ENCODE measurements at regions not wholly inside any gene's neighbourhood (a gene's known extent, or its start where the extent isn't known, plus 50 kb on each side); places are given as distances from the start of the nearest gene placed in this dataset.

DNA sequence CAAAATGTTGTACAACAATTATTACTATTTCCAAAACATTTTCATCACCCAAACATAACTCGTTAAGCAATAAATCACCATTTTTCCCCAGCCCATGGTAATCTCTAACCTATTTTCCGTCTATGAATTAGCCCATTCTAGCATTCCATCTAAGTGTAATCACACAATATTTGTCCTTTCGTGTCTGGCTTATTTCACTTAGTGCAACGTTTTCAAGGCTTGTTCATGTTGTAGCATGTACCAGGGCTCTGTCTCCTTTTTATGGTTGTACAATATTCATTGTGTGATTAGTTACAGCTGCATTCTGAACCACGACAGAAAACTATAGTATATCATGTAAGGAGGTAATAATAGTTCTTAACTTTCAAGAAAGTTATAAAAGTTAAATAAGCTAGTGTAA, 656.0 kb upstream of the HS3ST1 start:
- BruUV-seq (replicated peaks), result no TSS peak
- CTCF ChIA-PET, result no interaction called here
- Histone ChIP-seq H3K4me1 (replicated peaks; ENCODE audit: insufficient read depth) (no peaks in the 10 kb centered on the region), H3K9me2 (ENCODE audit: insufficient read depth) (no peaks in the 10 kb centered on the region), H3K79me2 (ENCODE audit: low read depth) (no peaks in the 10 kb centered on the region), H3F3A (ENCODE audit: insufficient read depth, low read depth) (no peaks in the 10 kb centered on the region), H3K36me3 (ENCODE audit: low read depth) (no peaks in the 10 kb centered on the region), H2AFZ (no peak overlapping the region), H3K27ac (no peak overlapping the region), H4K20me1 (ENCODE audit: insufficient read depth) (no peaks in the 10 kb centered on the region), H3K9me3 (ENCODE audit: insufficient read depth, low read depth) (no peaks in the 10 kb centered on the region), H3K27me3 (ENCODE audit: insufficient read depth, low read depth) (no peaks in the 10 kb centered on the region), H3K4me2 (no peak overlapping the region), H3K4me3 (no peak overlapping the region)
- intact Hi-C loops (cut with micrococcal nuclease; ENCODE audit: unreplicated experiment), result no loop called here
- POLR2A ChIA-PET (ENCODE audit: unreplicated experiment), result no interaction called here
- DNase-seq, result no peak
- TF ChIP-seq, protein P1, sequence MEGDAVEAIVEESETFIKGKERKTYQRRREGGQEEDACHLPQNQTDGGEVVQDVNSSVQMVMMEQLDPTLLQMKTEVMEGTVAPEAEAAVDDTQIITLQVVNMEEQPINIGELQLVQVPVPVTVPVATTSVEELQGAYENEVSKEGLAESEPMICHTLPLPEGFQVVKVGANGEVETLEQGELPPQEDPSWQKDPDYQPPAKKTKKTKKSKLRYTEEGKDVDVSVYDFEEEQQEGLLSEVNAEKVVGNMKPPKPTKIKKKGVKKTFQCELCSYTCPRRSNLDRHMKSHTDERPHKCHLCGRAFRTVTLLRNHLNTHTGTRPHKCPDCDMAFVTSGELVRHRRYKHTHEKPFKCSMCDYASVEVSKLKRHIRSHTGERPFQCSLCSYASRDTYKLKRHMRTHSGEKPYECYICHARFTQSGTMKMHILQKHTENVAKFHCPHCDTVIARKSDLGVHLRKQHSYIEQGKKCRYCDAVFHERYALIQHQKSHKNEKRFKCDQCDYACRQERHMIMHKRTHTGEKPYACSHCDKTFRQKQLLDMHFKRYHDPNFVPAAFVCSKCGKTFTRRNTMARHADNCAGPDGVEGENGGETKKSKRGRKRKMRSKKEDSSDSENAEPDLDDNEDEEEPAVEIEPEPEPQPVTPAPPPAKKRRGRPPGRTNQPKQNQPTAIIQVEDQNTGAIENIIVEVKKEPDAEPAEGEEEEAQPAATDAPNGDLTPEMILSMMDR (conservative IDR thresholded peaks at IDR 0.05), result no peak
- TF ChIP-seq EZH2 (IDR thresholded peaks at IDR 0.05; ENCODE audit: low read depth), result no peak

DNA sequence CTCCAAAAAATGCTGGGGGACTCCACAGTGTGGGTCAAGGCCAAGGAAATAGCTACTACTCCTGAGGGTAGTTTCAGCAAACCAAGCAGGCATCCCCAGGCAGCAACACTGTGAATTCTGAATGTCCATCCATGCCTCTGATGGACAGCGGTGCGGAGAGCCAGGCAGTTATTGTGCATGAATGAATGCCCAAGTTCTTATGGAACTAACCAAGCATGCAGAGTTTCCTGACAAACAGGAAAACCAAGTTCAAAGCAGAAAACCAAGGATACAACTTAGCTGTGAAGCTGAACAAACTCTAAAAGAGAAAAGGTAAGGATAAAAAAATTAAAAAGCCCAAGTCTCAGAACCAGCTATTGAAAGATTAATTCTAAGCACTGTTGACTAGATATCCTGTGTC, 642.6 kb upstream of the HS3ST1 start:
- ChIA-PET CTCF (no interaction called here), POLR2A (ENCODE audit: unreplicated experiment) (interaction anchor here (0.5 kb wide), 1 partner anchor 11 kb away, joined by 3 read pairs; no protein-coding TSS in a partner anchor)
- Histone ChIP-seq H3K79me2 (ENCODE audit: low read depth) (no peaks in the 10 kb centered on the region), H3K27me3 (ENCODE audit: insufficient read depth, low read depth) (no peaks in the 10 kb centered on the region), H3F3A (ENCODE audit: insufficient read depth, low read depth) (no peaks in the 10 kb centered on the region), H3K9me2 (ENCODE audit: insufficient read depth) (no peaks in the 10 kb centered on the region), H2AFZ (no peak overlapping the region), H3K4me3 (no peak overlapping the region), H3K36me3 (ENCODE audit: low read depth) (no peaks in the 10 kb centered on the region), H3K4me2 (no peak overlapping the region), H3K9me3 (ENCODE audit: insufficient read depth, low read depth) (no peaks in the 10 kb centered on the region), H3K27ac (no peak overlapping the region), H3K4me1 (replicated peaks; ENCODE audit: insufficient read depth) (no peaks in the 10 kb centered on the region), H4K20me1 (ENCODE audit: insufficient read depth) (no peaks in the 10 kb centered on the region)
- no TSS peak for BruUV-seq (replicated peaks)
- DNase-seq, result no peak
- intact Hi-C loops (cut with micrococcal nuclease; ENCODE audit: unreplicated experiment), result no loop called here
- TF ChIP-seq EZH2 (IDR thresholded peaks at IDR 0.05; ENCODE audit: low read depth), result no peak
- TF ChIP-seq, protein P1 (conservative IDR thresholded peaks at IDR 0.05), result no peak

DNA sequence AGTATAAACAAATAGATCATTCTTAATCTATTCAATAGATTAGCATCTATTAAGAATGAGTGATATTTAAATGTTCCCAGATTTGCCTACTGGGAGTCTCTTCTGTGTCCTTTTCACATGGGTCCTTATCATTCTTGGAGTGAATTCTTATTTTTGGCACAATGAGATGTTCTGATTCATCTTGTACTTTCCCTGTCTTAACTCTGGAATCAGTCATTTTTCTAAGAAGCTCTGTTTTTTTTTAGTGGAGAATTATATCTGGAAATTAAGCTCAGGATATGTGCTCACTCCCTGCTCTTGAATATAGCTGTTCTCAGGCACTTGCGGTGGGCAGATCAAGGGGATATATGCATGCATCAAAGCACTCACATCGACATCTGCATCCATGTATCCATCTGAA, 625.3 kb upstream of the HS3ST1 start:
- no TSS peak for BruUV-seq (replicated peaks)
- ChIA-PET POLR2A (ENCODE audit: unreplicated experiment) (no interaction called here), CTCF (no interaction called here)
- H2AFZ ChIP-seq, result no peak overlapping the region
- no peak overlapping the region for H3K4me2 ChIP-seq
- intact Hi-C loops (cut with micrococcal nuclease; ENCODE audit: unreplicated experiment), result no loop called here
- no peaks in the 10 kb centered on the region for H3K9me2 ChIP-seq (ENCODE audit: insufficient read depth)
- no peaks in the 10 kb centered on the region for H3K36me3 ChIP-seq (ENCODE audit: low read depth)
- H3F3A ChIP-seq (ENCODE audit: insufficient read depth, low read depth), result no peaks in the 10 kb centered on the region
- no peak for DNase-seq
- H3K4me3 ChIP-seq, result no peak overlapping the region
- H3K79me2 ChIP-seq (ENCODE audit: low read depth), result no peaks in the 10 kb centered on the region
- no peaks in the 10 kb centered on the region for H3K27me3 ChIP-seq (ENCODE audit: insufficient read depth, low read depth)
- H3K27ac ChIP-seq, result no peak overlapping the region
- TF ChIP-seq, protein P1 (conservative IDR thresholded peaks at IDR 0.05), result no peak
- no peak for TF ChIP-seq EZH2 (IDR thresholded peaks at IDR 0.05; ENCODE audit: low read depth)
- no peaks in the 10 kb centered on the region for H3K9me3 ChIP-seq (ENCODE audit: insufficient read depth, low read depth)
- no peaks in the 10 kb centered on the region for H3K4me1 ChIP-seq (replicated peaks; ENCODE audit: insufficient read depth)
- H4K20me1 ChIP-seq (ENCODE audit: insufficient read depth), result no peaks in the 10 kb centered on the region; the same call in 1 of the 2 replicates

Measured in PC-9 (cell line).